ENCODE measurements at regions not wholly inside any gene's neighbourhood (a gene's known extent, or its start where the extent isn't known, plus 50 kb on each side); places are given as distances from the start of the nearest gene placed in this dataset.

DNA sequence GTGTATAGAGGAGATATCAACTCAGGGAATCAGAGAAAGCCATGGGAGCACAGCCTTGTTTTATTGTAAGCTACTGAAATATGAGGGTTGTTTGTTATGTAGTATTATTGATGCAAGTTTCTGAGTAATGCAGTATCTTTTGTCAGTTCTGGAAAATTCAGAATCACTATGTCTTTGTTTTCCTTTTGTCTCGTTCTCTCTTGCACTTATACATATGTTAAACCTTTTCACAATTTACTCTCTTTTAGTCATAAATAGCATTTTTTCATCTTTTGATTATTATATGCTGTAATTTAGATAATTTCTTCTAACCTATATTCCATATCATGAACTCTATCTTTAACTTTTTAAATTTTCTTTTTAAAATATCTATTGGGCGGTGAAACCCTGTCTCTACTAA is 85.0 kb upstream of the COL3A1 start:
- intact Hi-C loops (cut with DNase I), result no loop called here
- no peak for DNase-seq (ENCODE audit: missing footprints)
- ATAC-seq, result no peak

DNA sequence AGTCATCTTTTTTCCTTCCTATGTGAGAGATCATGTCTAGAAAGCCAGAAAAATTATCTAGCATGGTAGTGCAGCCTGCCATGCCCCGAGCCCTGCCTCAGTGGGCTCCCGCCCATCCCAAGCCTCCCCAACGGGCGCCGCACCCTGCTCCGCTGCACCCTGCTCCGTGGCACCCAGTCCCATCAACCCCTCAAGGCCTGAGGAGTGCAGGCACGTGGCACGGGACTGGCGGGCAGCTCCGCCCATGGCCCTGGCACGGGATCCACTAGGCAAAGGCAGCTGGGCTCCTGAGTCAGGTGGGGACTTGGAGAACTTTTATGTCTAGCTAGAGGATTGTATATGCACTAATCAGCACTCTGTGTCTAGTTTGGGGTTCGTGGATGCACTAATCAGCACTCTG is 83.4 kb upstream of the COL3A1 start:
- intact Hi-C loops (cut with DNase I), result no loop called here
- no peak for ATAC-seq
- DNase-seq (ENCODE audit: missing footprints), result no peak

DNA sequence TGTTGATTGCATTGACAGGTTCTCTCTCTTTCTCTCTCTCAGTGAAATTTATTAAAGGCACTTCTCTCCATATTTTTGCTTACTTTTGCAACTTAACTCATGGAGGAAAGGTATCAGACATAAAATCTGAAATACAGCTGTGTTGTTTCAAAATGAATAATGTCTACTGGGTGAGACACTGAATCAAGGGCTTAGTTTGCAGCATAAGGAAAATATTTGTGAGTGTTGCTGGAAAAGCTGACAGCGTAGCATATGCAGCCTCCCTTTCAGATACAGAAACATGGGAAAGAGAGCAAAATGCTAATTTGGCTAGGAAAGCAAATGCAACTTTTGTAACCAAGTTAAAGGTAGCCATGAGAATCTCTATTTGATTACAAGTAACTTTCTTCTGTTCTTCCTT is 81.5 kb upstream of the COL3A1 start:
- DNase-seq (ENCODE audit: missing footprints) (no peak), ATAC-seq (no peak)
- intact Hi-C loops (cut with DNase I), result no loop called here

DNA sequence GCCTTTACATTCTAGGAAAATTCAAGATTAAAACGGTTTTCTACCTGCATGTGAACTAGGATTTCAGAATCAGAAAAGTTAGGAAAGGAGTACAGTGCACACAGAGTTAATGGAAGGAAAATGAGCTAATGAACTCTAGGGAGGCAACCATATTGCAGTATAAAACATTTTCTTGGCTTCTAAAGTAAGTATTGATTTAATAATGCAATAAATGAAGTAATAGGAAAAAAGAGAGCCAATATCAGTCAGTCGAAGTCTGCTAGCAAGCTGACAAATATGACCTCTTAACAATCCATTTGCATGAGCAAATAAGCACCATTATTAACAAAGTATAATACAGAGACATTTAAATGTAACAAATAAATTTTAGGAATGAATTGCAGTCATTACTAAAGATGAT is 80.2 kb upstream of the COL3A1 start:
- ATAC-seq (no peak), DNase-seq (ENCODE audit: missing footprints) (no peak)
- intact Hi-C loops (cut with DNase I), result no loop called here

DNA sequence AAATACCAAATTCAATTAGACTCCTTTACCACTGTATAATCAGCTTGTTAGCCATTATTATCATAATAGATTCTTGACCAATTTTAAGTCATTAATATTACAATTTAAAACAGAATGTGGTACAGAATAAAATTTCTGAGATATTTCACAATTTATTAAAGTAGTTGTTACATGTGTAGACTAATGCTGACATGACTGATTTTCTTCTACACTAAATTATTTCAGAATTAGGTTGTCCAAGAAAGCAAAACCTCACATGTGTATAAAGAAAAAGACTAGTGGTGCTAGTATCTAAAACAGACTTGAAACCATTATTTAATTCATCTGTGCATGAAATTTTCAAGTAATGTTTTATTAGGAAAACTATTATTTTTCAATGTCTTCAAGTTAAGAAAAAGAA is 79.2 kb upstream of the COL3A1 start:
- intact Hi-C loops (cut with DNase I), result loop anchor here (5.0 kb wide), 1 partner anchor 42 kb away; no protein-coding TSS in a partner anchor
- DNase-seq (ENCODE audit: missing footprints) (no peak), ATAC-seq (no peak)

DNA sequence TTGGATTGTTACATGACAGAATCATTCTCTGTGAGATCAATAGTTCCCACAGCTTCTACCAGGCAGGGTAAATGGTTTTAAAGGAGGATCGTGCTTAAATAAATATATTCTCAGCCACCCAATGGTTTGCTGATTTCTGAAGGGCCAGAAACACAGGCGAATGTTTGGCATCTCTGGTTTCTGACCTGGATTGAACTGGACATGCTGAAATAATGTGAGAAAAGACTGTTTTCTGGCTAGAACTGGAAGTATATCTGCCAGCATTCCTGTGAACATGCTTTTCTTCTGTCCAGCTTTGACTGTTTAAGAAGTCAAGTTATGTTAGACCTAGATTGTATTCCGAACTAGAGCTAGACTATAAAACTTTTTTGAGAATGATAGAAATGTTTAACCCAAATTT is 77.1 kb upstream of the COL3A1 start:
- ATAC-seq (peak; percentile 85), DNase-seq (ENCODE audit: missing footprints) (no peak)
- intact Hi-C loops (cut with DNase I), result loop anchor here (5.0 kb wide), 1 partner anchor 40 kb away; no protein-coding TSS in a partner anchor

DNA sequence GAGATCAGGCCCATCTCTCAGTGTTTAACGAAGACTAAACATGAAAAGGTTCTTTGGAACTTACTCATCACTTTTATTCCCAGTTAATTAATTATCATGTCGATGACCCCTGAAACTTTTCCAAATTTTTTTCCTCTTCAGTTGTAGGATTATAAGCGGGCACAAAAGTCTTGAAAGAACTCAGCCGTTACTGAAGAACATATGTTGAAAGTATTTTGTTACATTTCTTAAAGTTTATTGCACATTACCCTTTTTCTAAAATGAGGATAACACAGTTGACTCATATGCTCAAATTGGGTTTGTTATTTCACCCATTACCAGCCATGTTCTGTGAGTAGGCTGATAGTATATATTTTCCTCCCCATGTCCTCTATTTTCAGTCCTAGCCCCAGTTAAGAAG is 75.9 kb upstream of the COL3A1 start:
- intact Hi-C loops (cut with DNase I), result loop anchor here (5.0 kb wide), 1 partner anchor 39 kb away; no protein-coding TSS in a partner anchor
- ATAC-seq, result no peak

DNA sequence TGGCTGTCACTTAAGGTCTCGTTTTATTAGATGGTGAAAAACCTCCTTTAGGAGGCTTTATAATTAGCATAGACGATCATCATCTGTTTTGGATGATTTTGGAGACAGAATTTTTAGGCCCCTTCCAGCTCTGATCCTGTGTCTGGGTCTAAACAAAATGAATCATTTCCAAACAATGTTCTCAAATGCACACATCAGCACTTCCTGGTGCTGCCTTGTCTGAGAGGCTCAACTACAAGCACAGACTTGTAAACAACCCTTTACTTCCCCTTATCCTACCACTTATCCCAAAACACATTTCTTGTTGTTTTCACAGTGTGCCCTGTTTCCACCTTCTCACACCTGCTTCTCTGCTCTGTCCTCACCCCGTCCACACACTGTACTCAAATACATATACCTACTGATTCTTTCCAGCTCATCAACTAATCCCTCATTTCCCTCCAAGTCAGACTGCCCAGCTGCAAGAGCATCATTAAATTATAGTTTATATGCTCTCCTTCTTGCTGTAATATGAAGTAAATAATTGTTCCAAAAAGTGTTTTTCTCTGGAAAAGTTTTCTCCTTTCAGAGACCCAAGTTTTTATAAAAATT is 71.2 kb upstream of the COL3A1 start:
- intact Hi-C loops (cut with DNase I), result no loop called here
- DNase-seq (ENCODE audit: missing footprints), result no peak
- ATAC-seq, result no peak

More for the DNA sequence above, 75.9 kb upstream of the COL3A1 start:
- no peak for DNase-seq (ENCODE audit: missing footprints)

DNA sequence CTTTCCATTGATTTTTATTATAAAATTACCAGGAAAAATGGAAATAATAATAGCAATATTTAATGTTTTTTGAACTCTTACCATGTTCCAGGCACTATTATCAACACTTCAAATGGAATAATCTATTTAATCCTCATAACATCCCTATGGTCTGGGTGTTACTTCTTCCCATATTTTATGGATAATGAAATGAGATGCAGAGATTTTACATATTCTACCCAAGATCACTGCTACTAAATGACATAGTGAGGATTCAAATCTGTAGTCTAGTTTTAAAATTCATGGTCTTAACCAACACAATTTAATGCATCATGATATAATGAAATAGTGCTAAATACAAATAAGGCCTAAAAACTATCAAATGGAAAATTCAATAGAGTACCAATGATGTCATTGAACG is 70.4 kb upstream of the COL3A1 start:
- intact Hi-C loops (cut with DNase I), result no loop called here
- ATAC-seq (no peak), DNase-seq (ENCODE audit: missing footprints) (no peak)

DNA sequence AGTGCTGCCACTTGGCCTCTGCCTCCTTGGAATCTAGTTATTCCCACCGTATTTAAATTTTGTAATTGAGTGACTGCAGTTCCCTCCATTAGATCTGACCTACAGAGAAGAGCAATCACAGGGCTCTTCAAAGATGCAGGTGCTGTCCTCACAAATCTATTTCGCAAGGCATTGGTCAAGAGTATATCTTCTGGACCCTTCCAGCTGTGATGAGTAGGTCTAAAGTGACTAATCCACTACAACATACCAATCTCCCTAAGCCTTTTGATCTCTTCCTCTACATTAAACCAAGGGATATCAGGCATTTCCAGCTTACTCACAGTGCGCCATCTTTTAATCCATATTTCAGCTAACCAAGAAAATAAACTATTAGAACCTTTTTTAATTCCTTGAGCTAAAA is 65.1 kb upstream of the COL3A1 start:
- DNase-seq (ENCODE audit: missing footprints) (no peak), ATAC-seq (no peak)
- intact Hi-C loops (cut with DNase I), result no loop called here

DNA sequence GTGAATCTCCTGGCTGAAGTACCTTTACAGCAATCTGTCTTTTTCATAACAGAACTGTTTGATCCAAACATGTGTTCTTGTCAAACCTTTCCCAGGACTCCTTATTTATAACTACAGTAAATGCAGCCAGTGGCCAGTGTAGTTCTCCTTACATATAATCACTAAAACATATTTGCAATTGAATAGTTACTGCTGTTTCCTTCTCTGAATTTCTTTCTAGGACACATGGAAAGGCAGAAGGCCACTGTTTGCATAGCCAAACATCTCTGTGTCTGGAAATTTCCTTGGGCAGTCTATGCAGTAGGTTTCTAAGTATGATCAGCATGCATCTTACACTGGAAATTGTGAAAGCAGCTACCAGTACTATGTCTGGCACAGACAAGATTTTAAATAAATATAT is 57.4 kb upstream of the COL3A1 start:
- DNase-seq (ENCODE audit: missing footprints) (no peak), ATAC-seq (no peak)
- intact Hi-C loops (cut with DNase I), result no loop called here

DNA sequence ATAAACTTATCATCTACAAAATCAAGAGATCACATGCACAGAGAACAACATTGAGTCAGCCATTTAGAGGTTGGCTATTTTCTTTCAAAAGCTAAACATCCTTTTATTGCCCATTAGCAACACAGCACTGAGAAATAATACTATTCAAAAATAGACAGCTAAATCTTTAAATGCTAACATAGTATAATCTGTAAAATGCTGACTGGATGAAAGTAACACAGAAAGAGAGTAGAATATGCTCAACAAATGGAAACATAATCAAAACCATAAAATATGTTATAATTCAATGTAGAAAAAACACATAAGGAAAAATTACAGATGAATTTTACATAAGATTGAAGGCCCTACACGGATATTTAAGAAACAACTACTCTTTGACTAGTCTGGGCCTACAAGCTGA is 56.5 kb upstream of the COL3A1 start:
- DNase-seq (ENCODE audit: missing footprints) (no peak), ATAC-seq (no peak)
- intact Hi-C loops (cut with DNase I), result no loop called here

DNA sequence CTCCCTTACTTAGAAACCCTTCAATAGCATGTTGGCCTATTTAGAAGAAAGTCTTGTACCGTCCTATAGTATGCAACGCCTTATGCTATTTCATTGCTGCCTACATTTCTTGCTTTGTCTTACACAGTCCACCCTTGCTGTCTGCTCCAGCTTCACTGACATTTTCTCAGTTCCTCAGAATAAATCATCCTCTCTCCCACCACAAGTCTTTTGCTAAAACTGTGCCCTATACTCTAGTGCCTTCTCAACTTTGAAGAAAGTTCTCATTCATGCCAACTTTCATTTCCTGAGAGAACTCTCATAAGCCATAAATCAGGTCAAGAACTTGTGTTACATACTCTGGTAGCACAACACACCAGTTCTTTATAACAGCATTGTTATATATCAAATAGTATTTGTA is 54.3 kb upstream of the COL3A1 start:
- ATAC-seq, result no peak
- intact Hi-C loops (cut with DNase I), result no loop called here
- DNase-seq (ENCODE audit: missing footprints), result no peak

DNA sequence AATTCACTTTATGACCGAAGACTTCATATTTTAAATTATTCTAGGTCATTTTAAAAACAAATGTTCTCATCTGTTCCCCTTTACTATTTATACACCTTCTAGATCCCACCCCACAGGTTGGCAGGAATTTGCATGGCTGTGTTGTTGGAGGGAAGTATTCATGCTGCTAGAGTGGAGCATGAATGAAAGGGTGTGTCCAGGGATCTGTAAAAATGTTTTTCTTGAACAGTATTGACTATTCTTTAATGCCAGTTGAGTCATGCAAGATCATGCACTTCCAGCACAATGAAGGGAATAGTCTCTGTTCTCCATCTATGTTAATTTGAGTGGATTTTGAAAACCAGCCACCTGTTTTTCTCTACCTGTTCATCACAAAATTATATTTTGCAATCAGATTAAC is 52.0 kb upstream of the COL3A1 start:
- ATAC-seq (no peak), DNase-seq (ENCODE audit: missing footprints) (no peak)
- intact Hi-C loops (cut with DNase I), result no loop called here

Data from Right ventricle myocardium inferior (tissue), 1 donor.